ENCODE measurements at regions not wholly inside any gene's neighbourhood (a gene's known extent, or its start where the extent isn't known, plus 50 kb on each side); places are given as distances from the start of the nearest gene placed in this dataset.

- TF ChIP-seq CTCF (IDR thresholded peaks at IDR 0.05): no peak
- Mint-ChIP-seq H3K27ac (ENCODE audit: unreplicated experiment) (no peak overlapping the region), H3K4me1 (ENCODE audit: low read depth) (peaks cover 10% of the 10 kb centered on the region), H3K4me3 (ENCODE audit: unreplicated experiment) (no peak overlapping the region), H3K9me3 (ENCODE audit: low read depth) (no peaks in the 10 kb centered on the region), H3K27me3 (ENCODE audit: low read depth) (no peaks in the 10 kb centered on the region), H3K36me3 (ENCODE audit: low read depth) (no peaks in the 10 kb centered on the region)
- DNase-seq (ENCODE audit: low spot score): no peak
These were observed 111.5 kb upstream of the KCNK2 start for GRCh38 chr1:214971071-214971470.

GRCh38 chr1:214974002-214974401, 108.5 kb upstream of the KCNK2 start:
- no peaks in the 10 kb centered on the region for H3K36me3 Mint-ChIP-seq (ENCODE audit: low read depth)
- H3K4me3 Mint-ChIP-seq (ENCODE audit: unreplicated experiment): no peak overlapping the region
- no peak for TF ChIP-seq CTCF (IDR thresholded peaks at IDR 0.05)
- no peaks in the 10 kb centered on the region for H3K9me3 Mint-ChIP-seq (ENCODE audit: low read depth)
- no peaks in the 10 kb centered on the region for H3K4me1 Mint-ChIP-seq (ENCODE audit: low read depth)
- H3K27me3 Mint-ChIP-seq (ENCODE audit: low read depth): no peaks in the 10 kb centered on the region
- no peak for DNase-seq (ENCODE audit: low spot score)
- no peak overlapping the region for H3K27ac Mint-ChIP-seq (ENCODE audit: unreplicated experiment)

- H3K27ac Mint-ChIP-seq (ENCODE audit: unreplicated experiment): no peak overlapping the region
- no peak for TF ChIP-seq CTCF (IDR thresholded peaks at IDR 0.05)
These were observed 105.9 kb upstream of the KCNK2 start for GRCh38 chr1:214976665-214977064.

GRCh38 chr1:214977110-214977509, 105.4 kb upstream of the KCNK2 start:
- no peak for TF ChIP-seq CTCF (IDR thresholded peaks at IDR 0.05)
- Mint-ChIP-seq H3K27me3 (ENCODE audit: low read depth) (no peaks in the 10 kb centered on the region), H3K36me3 (ENCODE audit: low read depth) (no peaks in the 10 kb centered on the region), H3K4me1 (ENCODE audit: low read depth) (no peaks in the 10 kb centered on the region), H3K4me3 (ENCODE audit: unreplicated experiment) (no peak overlapping the region), H3K9me3 (ENCODE audit: low read depth) (no peaks in the 10 kb centered on the region), H3K27ac (ENCODE audit: unreplicated experiment) (no peak overlapping the region)
- DNase-seq (ENCODE audit: low spot score): no peak

More at GRCh38 chr1:214976665-214977064, 105.9 kb upstream of the KCNK2 start:
- no peak overlapping the region for H3K4me3 Mint-ChIP-seq (ENCODE audit: unreplicated experiment)
- H3K36me3 Mint-ChIP-seq (ENCODE audit: low read depth): no peaks in the 10 kb centered on the region
- no peaks in the 10 kb centered on the region for H3K27me3 Mint-ChIP-seq (ENCODE audit: low read depth)
- H3K9me3 Mint-ChIP-seq (ENCODE audit: low read depth): no peaks in the 10 kb centered on the region
- DNase-seq (ENCODE audit: low spot score): no peak
- H3K4me1 Mint-ChIP-seq (ENCODE audit: low read depth): no peaks in the 10 kb centered on the region

GRCh38 chr1:214977700-214978374, 104.7 kb upstream of the KCNK2 start:
- Mint-ChIP-seq H3K27me3 (ENCODE audit: low read depth) (no peaks in the 10 kb centered on the region), H3K36me3 (ENCODE audit: low read depth) (no peaks in the 10 kb centered on the region), H3K9me3 (ENCODE audit: low read depth) (no peaks in the 10 kb centered on the region), H3K27ac (ENCODE audit: unreplicated experiment) (no peak overlapping the region), H3K4me3 (ENCODE audit: unreplicated experiment) (no peak overlapping the region), H3K4me1 (ENCODE audit: low read depth) (no peaks in the 10 kb centered on the region)
- no peak for TF ChIP-seq CTCF (IDR thresholded peaks at IDR 0.05)
- DNase-seq (ENCODE audit: low spot score): no peak

Measured in chondrocyte (in vitro differentiated cells).